DND-41 (cell line): ENCODE measurements at regions not wholly inside any gene's neighbourhood (a gene's known extent, or its start where the extent isn't known, plus 50 kb on each side); places are given as distances from the start of the nearest gene placed in this dataset.

Experiments
- ATAC-seq: fragments of 200-7000 bp; cut with Tn5 transposase; 3 replicates; pipeline ENCODE4 v1.9.1; 2021; ENCODE audit warnings: low read depth; ENCODE audit not compliant: insufficient read depth
- DNase-seq: peaks from one replicate; pipeline ENCODE4 v3.0.0-alpha.2; 2020
- H2AFZ ChIP-seq: 2 replicates; pipeline ENCODE4 v1.6.0; 2012; ENCODE audit warnings: low read depth, low read length
- H3K27ac ChIP-seq: 2 replicates; pipeline ENCODE4 v1.5.1; 2012; ENCODE audit warnings: low read length, inconsistent platforms
- H3K27me3 ChIP-seq: fragments of 200-600 bp; sonication (generic); 2 replicates; pipeline ENCODE4 v1.6.0; 2012; ENCODE audit warnings: low read length, mild to moderate bottlenecking, inconsistent platforms; ENCODE audit not compliant: insufficient read depth, poor library complexity
- H3K36me3 ChIP-seq: 2 replicates; pipeline ENCODE4 v1.5.1; 2012; ENCODE audit warnings: low read length, inconsistent platforms; ENCODE audit not compliant: insufficient read depth
- H3K4me1 ChIP-seq: 2 replicates; pipeline ENCODE4 v1.5.1; 2012; ENCODE audit warnings: mild to moderate bottlenecking, low read length; ENCODE audit not compliant: insufficient read depth
- H3K4me2 ChIP-seq: 2 replicates; pipeline ENCODE4 v1.6.0; 2012; ENCODE audit warnings: mild to moderate bottlenecking, moderate library complexity, low read length, inconsistent platforms; ENCODE audit not compliant: insufficient read depth
- H3K4me3 ChIP-seq, 2 experiments: fragments of 200-600 bp in 1 of 2; shearing (Covaris generic) in 1 of 2; 2 replicates each; pipeline ENCODE4 v1.5.1; 2012 to 2016; ENCODE audit warnings: inconsistent platforms in 2 of 2, low read length in 2 of 2, mild to moderate bottlenecking in 2 of 2, low read depth in 1 of 2, moderate library complexity in 1 of 2
- H3K79me2 ChIP-seq: 2 replicates; pipeline ENCODE4 v1.6.0; 2012; ENCODE audit warnings: low read length, inconsistent platforms; ENCODE audit not compliant: insufficient read depth
- H3K9ac ChIP-seq: 2 replicates; pipeline ENCODE4 v1.6.0; 2012; ENCODE audit warnings: low read depth, mild to moderate bottlenecking, inconsistent platforms, low read length, moderate library complexity
- H3K9me3 ChIP-seq: 2 replicates; pipeline ENCODE4 v1.5.1; 2012; ENCODE audit warnings: low read length, moderate library complexity, mild to moderate bottlenecking, inconsistent platforms; ENCODE audit not compliant: insufficient read depth, severe bottlenecking
- H4K20me1 ChIP-seq: 2 replicates; pipeline ENCODE4 v1.6.0; 2012; ENCODE audit warnings: low read length; ENCODE audit not compliant: insufficient read depth
- EZH2 ChIP-seq: IDR thresholded peaks from 3 replicates; pipeline ENCODE4 v1.6.1; 2012; ENCODE audit warnings: borderline replicate concordance, low read depth, mild to moderate bottlenecking, moderate library complexity, low read length, inconsistent platforms; ENCODE audit not compliant: severe bottlenecking
- TF ChIP-seq, protein P1 (sequence below): IDR thresholded peaks from 2 replicates; pipeline ENCODE4 v1.5.1; 2012; ENCODE audit warnings: borderline replicate concordance, low read length, moderate library complexity, mild to moderate bottlenecking; ENCODE audit not compliant: poor library complexity, severe bottlenecking; ENCODE audit errors: extremely low read depth

GRCh38 chr1:60973668-60974067 lies 108.7 kb upstream of the NFIA start:
- H3K27ac ChIP-seq: no peak overlapping the region
- no peak overlapping the region for H3K4me3 ChIP-seq
- ATAC-seq (no peak), DNase-seq (no peak)
- no peaks in the 10 kb centered on the region for H3K27me3 ChIP-seq
- H2AFZ ChIP-seq: no peak overlapping the region
- no peaks in the 10 kb centered on the region for H3K9me3 ChIP-seq
- TF ChIP-seq, protein P1, sequence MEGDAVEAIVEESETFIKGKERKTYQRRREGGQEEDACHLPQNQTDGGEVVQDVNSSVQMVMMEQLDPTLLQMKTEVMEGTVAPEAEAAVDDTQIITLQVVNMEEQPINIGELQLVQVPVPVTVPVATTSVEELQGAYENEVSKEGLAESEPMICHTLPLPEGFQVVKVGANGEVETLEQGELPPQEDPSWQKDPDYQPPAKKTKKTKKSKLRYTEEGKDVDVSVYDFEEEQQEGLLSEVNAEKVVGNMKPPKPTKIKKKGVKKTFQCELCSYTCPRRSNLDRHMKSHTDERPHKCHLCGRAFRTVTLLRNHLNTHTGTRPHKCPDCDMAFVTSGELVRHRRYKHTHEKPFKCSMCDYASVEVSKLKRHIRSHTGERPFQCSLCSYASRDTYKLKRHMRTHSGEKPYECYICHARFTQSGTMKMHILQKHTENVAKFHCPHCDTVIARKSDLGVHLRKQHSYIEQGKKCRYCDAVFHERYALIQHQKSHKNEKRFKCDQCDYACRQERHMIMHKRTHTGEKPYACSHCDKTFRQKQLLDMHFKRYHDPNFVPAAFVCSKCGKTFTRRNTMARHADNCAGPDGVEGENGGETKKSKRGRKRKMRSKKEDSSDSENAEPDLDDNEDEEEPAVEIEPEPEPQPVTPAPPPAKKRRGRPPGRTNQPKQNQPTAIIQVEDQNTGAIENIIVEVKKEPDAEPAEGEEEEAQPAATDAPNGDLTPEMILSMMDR: no peak
- no peak overlapping the region for H3K4me2 ChIP-seq
- H4K20me1 ChIP-seq: no peaks in the 10 kb centered on the region
- H3K79me2 ChIP-seq: no peaks in the 10 kb centered on the region
- no peaks in the 10 kb centered on the region for H3K4me1 ChIP-seq
- H3K36me3 ChIP-seq: no peaks in the 10 kb centered on the region
- H3K9ac ChIP-seq: no peak overlapping the region

DNA sequence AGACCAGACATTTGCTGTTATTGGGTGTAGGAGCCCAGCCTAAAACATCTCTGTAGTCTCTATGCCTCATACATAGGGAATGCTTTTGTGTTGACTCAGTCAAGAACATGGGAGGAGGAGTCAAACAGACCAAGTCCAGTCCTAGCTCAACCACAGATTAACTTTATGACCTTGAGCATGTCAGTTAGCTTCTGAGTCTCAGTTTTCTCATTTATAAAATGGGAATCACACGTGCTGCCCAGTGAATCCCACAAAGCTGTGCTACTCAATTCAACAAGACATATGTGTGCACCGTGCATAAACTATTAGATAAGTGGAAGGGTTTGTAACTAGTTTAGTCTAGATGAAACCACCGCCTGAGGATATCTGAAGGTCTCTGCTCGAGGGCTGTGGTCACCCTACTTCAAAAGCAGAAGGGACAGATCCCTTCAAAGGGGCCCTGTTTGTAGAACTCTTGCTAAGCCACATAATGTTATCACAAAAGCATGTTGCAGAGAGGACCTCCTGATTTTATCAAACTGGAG lies 109.5 kb upstream of the NFIA start:
- Histone ChIP-seq H3K9ac (no peak overlapping the region), H3K4me1 (no peaks in the 10 kb centered on the region), H3K9me3 (no peaks in the 10 kb centered on the region), H3K79me2 (no peaks in the 10 kb centered on the region), H3K4me2 (no peak overlapping the region), H3K36me3 (no peaks in the 10 kb centered on the region), H3K4me3 (no peak overlapping the region), H3K27me3 (no peaks in the 10 kb centered on the region), H2AFZ (no peak overlapping the region), H3K27ac (no peak overlapping the region), H4K20me1 (no peaks in the 10 kb centered on the region)
- no peak for ATAC-seq
- TF ChIP-seq EZH2: no peak
- TF ChIP-seq, protein P1: no peak
- DNase-seq: no peak

DNA sequence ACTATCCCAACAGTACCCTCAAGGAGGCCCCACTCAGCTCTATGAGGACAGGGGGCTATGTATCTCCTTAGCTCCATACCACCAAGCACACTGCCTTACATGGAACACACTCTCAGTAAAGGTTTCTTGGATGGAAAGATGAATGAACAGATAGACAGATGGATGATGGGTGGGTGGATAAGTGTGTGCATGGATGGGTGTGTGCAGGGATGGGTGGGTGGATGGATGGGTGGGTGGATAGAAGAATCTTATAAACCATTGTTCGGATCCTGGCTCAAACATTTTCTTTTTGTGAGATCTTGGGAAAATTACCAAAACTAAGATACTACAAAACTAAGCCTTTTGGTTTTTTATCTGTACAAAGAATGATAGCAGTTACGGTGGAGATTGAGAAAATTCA lies 111.0 kb upstream of the NFIA start:
- H3K9ac ChIP-seq: no peak overlapping the region
- no peaks in the 10 kb centered on the region for H3K27me3 ChIP-seq
- TF ChIP-seq EZH2: no peak
- TF ChIP-seq, protein P1: no peak
- H4K20me1 ChIP-seq: no peaks in the 10 kb centered on the region
- DNase-seq: no peak
- ATAC-seq: no peak
- no peaks in the 10 kb centered on the region for H3K9me3 ChIP-seq
- H3K27ac ChIP-seq: no peak overlapping the region
- H3K4me3 ChIP-seq: no peak overlapping the region
- H3K36me3 ChIP-seq: no peaks in the 10 kb centered on the region
- H3K4me1 ChIP-seq: no peaks in the 10 kb centered on the region
- H3K79me2 ChIP-seq: no peaks in the 10 kb centered on the region
- H2AFZ ChIP-seq: no peak overlapping the region
- no peak overlapping the region for H3K4me2 ChIP-seq

- H3K4me3 ChIP-seq: no peak overlapping the region
- H2AFZ ChIP-seq: no peak overlapping the region
- H3K27me3 ChIP-seq: no peaks in the 10 kb centered on the region
- no peaks in the 10 kb centered on the region for H3K36me3 ChIP-seq
- no peak for ATAC-seq
- peaks cover 6% of the 10 kb centered on the region for H3K9me3 ChIP-seq
- no peak overlapping the region for H3K4me2 ChIP-seq
- H4K20me1 ChIP-seq: no peaks in the 10 kb centered on the region
- H3K79me2 ChIP-seq: no peaks in the 10 kb centered on the region
- no peak for DNase-seq
- TF ChIP-seq, protein P1: no peak
- TF ChIP-seq EZH2: no peak
- H3K9ac ChIP-seq: no peak overlapping the region
- H3K27ac ChIP-seq: no peak overlapping the region
- no peaks in the 10 kb centered on the region for H3K4me1 ChIP-seq
Observed at GRCh38 chr1:60969971-60970509, 112.3 kb upstream of the NFIA start.
